HepG2 (cell line): ENCODE measurements at regions not wholly inside any gene's neighbourhood (a gene's known extent, or its start where the extent isn't known, plus 50 kb on each side); places are given as distances from the start of the nearest gene placed in this dataset.

Experiments
- BCL6 ChIP-seq: IDR thresholded peaks from 2 replicates; pipeline ENCODE4 v1.6.1; 2016; ENCODE audit warnings: missing genetic modification reagents, missing compliant biosample characterization
- CC2D1A ChIP-seq: sonication (generic); formaldehyde crosslinking; IDR thresholded peaks from 2 replicates; pipeline ENCODE4 v1.8.1; 2023; ENCODE audit warnings: mild to moderate bottlenecking, missing genetic modification reagents
- CTCF ChIP-seq: sonication (generic); formaldehyde crosslinking; IDR thresholded peaks from 2 replicates; pipeline ENCODE4 v1.5.0; 2020; ENCODE audit warnings: mild to moderate bottlenecking, missing genetic modification reagents, moderate library complexity
- ESRRA ChIP-seq: sonication (generic); formaldehyde crosslinking; IDR thresholded peaks from 2 replicates; pipeline ENCODE4 v1.5.1; 2020; ENCODE audit warnings: mild to moderate bottlenecking, low read depth, missing genetic modification reagents
- HDAC1 ChIP-seq: sonication (generic); formaldehyde crosslinking; IDR thresholded peaks from 2 replicates; pipeline ENCODE4 v1.5.1; 2020; ENCODE audit warnings: mild to moderate bottlenecking, missing genetic modification reagents
- MAFK ChIP-seq, 2 experiments: IDR thresholded peaks in 1 of 2; conservative IDR thresholded peaks in 1 of 2; 2 replicates each; pipeline ENCODE4 v1.6.1; 2011; ENCODE audit warnings: improper control_type of control experiment in 2 of 2, low read length in 2 of 2
- MAX ChIP-seq: IDR thresholded peaks from 2 replicates; pipeline ENCODE4 v1.6.1; 2012; ENCODE audit warnings: inconsistent platforms
- NFE2L1 ChIP-seq: sonication (generic); formaldehyde crosslinking; IDR thresholded peaks from 2 replicates; pipeline ENCODE4 v1.4.0; 2020; ENCODE audit warnings: missing genetic modification reagents, mild to moderate bottlenecking, borderline replicate concordance
- RFX5 ChIP-seq: IDR thresholded peaks from 2 replicates; pipeline ENCODE4 v1.6.1; 2011; ENCODE audit warnings: low read depth, low read length, improper control_type of control experiment
- TCF7 ChIP-seq: sonication (generic); IDR thresholded peaks from 2 replicates; pipeline ENCODE4 v1.6.1; 2016; ENCODE audit warnings: antibody characterized with exemption, low read depth
- TCF7L2 ChIP-seq: IDR thresholded peaks from 2 replicates; pipeline ENCODE4 v1.6.1; 2011; ENCODE audit warnings: mild to moderate bottlenecking, low read depth, low read length, moderate library complexity
- ZNF749 ChIP-seq: sonication (generic); formaldehyde crosslinking; IDR thresholded peaks from 2 replicates; pipeline ENCODE4 v1.8.0; 2022; ENCODE audit warnings: mild to moderate bottlenecking, missing genetic modification reagents, moderate library complexity, borderline replicate concordance

GRCh38 chr16:25370541-25370940 is 112.9 kb upstream of the ZKSCAN2 start:
- no peak for TF ChIP-seq HDAC1 (CRISPR knock-in tag)
- no peak for TF ChIP-seq TCF7
- TF ChIP-seq RFX5, result no peak
- TF ChIP-seq TCF7L2, result no peak
- TF ChIP-seq MAFK (conservative IDR thresholded peaks at IDR 0.05 in 1 of 2, IDR thresholded peaks at IDR 0.05 in 1 of 2; ENCODE audit: low read length in 2 of 2), result no peak
- TF ChIP-seq CC2D1A (CRISPR knock-in tag), result no peak
- no peak for TF ChIP-seq BCL6 (CRISPR knock-in tag)
- no peak for TF ChIP-seq NFE2L1 (CRISPR knock-in tag)
- no peak for TF ChIP-seq ESRRA (CRISPR knock-in tag)
- TF ChIP-seq CTCF (CRISPR knock-in tag), result no peak
- TF ChIP-seq ZNF749 (CRISPR knock-in tag), result no peak
- no peak for TF ChIP-seq MAX
